Kidney (tissue), 13 donors: ENCODE measurements at regions not wholly inside any gene's neighbourhood (a gene's known extent, or its start where the extent isn't known, plus 50 kb on each side); places are given as distances from the start of the nearest gene placed in this dataset.

ENCODE experiments used
- DNase-seq, 5 donors: peaks; one replicate each; pipeline ENCODE4 v3.0.0-alpha.2; 2013 to 2020
- FAIRE-seq: peaks from 2 replicates; lab custom pipeline; 2012; peaks lifted over from hg19 to GRCh38; lab: Jason Lieb, UNC
- H3K27ac ChIP-seq, 2 donors: one replicate each; pipeline ENCODE4 v1.7.0; 2013; ENCODE audit warnings: low read depth in 2 of 2, low read length in 2 of 2, inconsistent platforms in 1 of 2
- H3K27me3 ChIP-seq: one replicate; pipeline ENCODE4 v1.7.1; 2013; ENCODE audit warnings: low read length, inconsistent platforms; ENCODE audit not compliant: control insufficient read depth, insufficient read depth
- H3K36me3 ChIP-seq, 3 donors: one replicate each; pipeline versions ENCODE4 v1.7.0 to v1.7.1; 2013; ENCODE audit warnings: low read length in 3 of 3, control low read depth in 1 of 3, inconsistent platforms in 1 of 3; ENCODE audit not compliant: insufficient read depth in 3 of 3, control insufficient read depth in 2 of 3
- H3K4me1 ChIP-seq, 3 donors: one replicate each; pipeline versions ENCODE4 v1.7.0 to v1.7.1; 2013; ENCODE audit warnings: low read length in 3 of 3, inconsistent platforms in 1 of 3, low read depth in 1 of 3; ENCODE audit not compliant: control insufficient read depth in 2 of 3, insufficient read depth in 2 of 3
- H3K4me3 ChIP-seq, 3 donors: one replicate each; pipeline versions ENCODE4 v1.7.0 to v1.8.1; 2013; ENCODE audit warnings: low read length in 3 of 3, control low read depth in 1 of 3, inconsistent platforms in 1 of 3
- H3K9ac ChIP-seq, 3 donors: one replicate each; pipeline versions ENCODE4 v1.7.0 to v1.7.1; 2013; ENCODE audit warnings: low read length in 3 of 3, control low read depth in 1 of 3, inconsistent platforms in 1 of 3
- H3K9me3 ChIP-seq, 3 donors: one replicate each; pipeline versions ENCODE4 v1.7.0 to v1.7.1; 2013; ENCODE audit warnings: low read length in 3 of 3, control low read depth in 1 of 3, inconsistent platforms in 1 of 3; ENCODE audit not compliant: control insufficient read depth in 2 of 3, insufficient read depth in 1 of 3
- intact Hi-C: fragments of 100-400 bp; cut with DNase I; formaldehyde crosslinking; loops from one replicate; pipeline ENCODE4 v1.11.1; 2022
- TF ChIP-seq, protein P1 (sequence below): IDR thresholded peaks from 3 replicates; pipeline ENCODE4 v1.5.1; 2012; ENCODE audit warnings: mild to moderate bottlenecking, moderate library complexity, borderline replicate concordance; ENCODE audit not compliant: insufficient read depth; ENCODE audit errors: extremely low read depth
- donor health status: control.
- donor health status: control.
- donor health status: control.
- donor health status: control.
- donor health status: control.
- donor health status: DM: yes; HTN: yes; CAD: no.
- donor health status: Normal renal cell carcinoma (clear cell type).

DNA sequence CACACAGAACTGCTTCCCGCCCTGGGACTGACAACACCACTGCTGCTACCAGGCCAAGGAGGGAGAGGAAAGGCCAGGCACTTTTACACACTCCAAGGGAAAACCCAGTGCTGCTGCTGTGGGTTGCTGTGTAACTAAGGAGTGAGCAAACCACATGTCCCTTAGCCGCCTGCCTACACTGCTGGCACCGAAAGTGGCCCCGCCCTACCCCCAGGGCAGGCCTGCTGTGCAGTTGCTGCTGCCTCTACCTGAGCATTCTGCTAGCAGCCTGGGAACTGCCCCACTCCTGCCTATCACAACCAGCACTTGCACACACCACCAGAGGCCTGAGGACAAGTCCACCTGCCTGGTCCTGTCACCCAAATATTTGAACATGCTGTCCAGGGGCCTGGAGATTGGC lies 740.9 kb downstream of the DTWD2 start:
- no peak overlapping the region for H3K27ac ChIP-seq
- no peak for DNase-seq
- no peak for FAIRE-seq
- TF ChIP-seq, protein P1, sequence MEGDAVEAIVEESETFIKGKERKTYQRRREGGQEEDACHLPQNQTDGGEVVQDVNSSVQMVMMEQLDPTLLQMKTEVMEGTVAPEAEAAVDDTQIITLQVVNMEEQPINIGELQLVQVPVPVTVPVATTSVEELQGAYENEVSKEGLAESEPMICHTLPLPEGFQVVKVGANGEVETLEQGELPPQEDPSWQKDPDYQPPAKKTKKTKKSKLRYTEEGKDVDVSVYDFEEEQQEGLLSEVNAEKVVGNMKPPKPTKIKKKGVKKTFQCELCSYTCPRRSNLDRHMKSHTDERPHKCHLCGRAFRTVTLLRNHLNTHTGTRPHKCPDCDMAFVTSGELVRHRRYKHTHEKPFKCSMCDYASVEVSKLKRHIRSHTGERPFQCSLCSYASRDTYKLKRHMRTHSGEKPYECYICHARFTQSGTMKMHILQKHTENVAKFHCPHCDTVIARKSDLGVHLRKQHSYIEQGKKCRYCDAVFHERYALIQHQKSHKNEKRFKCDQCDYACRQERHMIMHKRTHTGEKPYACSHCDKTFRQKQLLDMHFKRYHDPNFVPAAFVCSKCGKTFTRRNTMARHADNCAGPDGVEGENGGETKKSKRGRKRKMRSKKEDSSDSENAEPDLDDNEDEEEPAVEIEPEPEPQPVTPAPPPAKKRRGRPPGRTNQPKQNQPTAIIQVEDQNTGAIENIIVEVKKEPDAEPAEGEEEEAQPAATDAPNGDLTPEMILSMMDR: no peak
- H3K9me3 ChIP-seq: peaks cover 0 to 13% (median 2%) of the 10 kb centered on the region in 3 donors
- no peak overlapping the region for H3K4me3 ChIP-seq
- no peaks in the 10 kb centered on the region for H3K4me1 ChIP-seq
- intact Hi-C loops: no loop called here
- no peaks in the 10 kb centered on the region for H3K36me3 ChIP-seq
- no peaks in the 10 kb centered on the region for H3K27me3 ChIP-seq
- no peak overlapping the region for H3K9ac ChIP-seq

DNA sequence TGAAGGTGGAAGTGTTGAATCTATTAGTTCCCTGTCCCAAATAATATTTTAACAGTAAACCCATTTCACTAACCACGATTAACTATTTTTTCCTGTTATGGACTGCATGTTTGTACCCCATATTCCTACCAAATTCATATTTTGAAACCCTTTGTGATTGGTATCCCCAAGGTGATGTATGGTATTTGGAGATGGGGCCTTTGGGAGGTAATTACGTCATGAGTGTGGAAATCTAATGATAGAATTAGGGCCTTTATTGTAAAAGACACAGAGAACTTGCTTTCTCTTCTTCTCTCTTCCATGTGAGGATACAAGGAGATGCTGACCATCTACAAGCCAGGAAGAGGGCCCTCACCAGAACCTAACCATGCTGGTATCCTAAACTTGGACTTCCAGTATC lies 744.7 kb downstream of the DTWD2 start:
- Histone ChIP-seq H3K4me1 (no peaks in the 10 kb centered on the region), H3K9me3 (no peaks in the 10 kb centered on the region), H3K36me3 (no peaks in the 10 kb centered on the region), H3K27ac (no peak overlapping the region), H3K9ac (no peak overlapping the region), H3K27me3 (no peaks in the 10 kb centered on the region), H3K4me3 (no peak overlapping the region)
- DNase-seq (no peak), FAIRE-seq (no peak)
- TF ChIP-seq, protein P1: no peak
- intact Hi-C loops: no loop called here

- intact Hi-C loops: no loop called here
- Histone ChIP-seq H3K9me3 (no peaks in the 10 kb centered on the region), H3K36me3 (no peaks in the 10 kb centered on the region), H3K4me1 (no peaks in the 10 kb centered on the region), H3K9ac (no peak overlapping the region), H3K27me3 (no peaks in the 10 kb centered on the region), H3K4me3 (no peak overlapping the region), H3K27ac (no peak overlapping the region)
- TF ChIP-seq, protein P1: no peak
- FAIRE-seq (no peak), DNase-seq (no peak)
These were observed 745.3 kb downstream of the DTWD2 start for GRCh38 chr5:118243068-118243467.

DNA sequence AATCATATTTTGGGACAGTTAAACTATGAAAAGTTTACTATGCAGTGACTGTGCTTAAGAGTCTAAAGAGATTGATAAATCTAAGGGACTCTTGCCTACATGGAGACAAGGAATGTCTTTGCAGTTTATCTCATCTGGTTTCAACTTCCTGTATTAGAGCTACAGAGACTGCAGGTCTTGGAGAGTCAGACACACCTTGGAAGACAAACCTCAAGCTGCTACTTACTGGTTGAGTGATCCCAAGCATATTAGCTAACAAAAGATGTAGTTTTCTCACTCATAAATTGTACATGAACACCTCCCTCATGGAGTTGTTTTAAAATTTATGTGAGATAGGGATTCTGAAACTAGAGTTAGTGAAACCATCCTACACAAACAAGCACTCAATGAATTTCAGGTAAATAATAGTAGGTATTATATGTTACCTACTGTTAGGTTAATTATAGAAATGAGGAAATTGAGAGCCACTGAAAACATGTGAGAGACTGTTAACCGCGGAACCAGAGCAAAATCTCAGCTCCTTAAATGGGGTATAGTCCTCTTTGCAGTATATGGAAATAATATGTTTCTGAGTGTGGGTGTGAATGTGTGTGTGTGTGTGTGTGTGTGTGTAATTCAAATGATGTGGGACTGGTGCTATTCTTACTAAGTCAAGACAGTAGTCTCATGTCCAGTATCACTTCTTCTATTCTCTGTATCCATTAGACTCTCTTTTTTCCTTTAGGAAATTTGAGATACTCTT lies 752.1 kb downstream of the DTWD2 start:
- intact Hi-C loops: no loop called here
- Histone ChIP-seq H3K27ac (no peak overlapping the region), H3K4me1 (no peaks in the 10 kb centered on the region), H3K36me3 (no peaks in the 10 kb centered on the region), H3K9ac (no peak overlapping the region), H3K9me3 (no peaks in the 10 kb centered on the region), H3K4me3 (no peak overlapping the region), H3K27me3 (no peaks in the 10 kb centered on the region)
- FAIRE-seq (no peak), DNase-seq (no peak)
- TF ChIP-seq, protein P1: no peak
